Nucleus accumbens (tissue), 56 donors: ENCODE measurements at regions not wholly inside any gene's neighbourhood (a gene's known extent, or its start where the extent isn't known, plus 50 kb on each side); places are given as distances from the start of the nearest gene placed in this dataset.
A peak's percentile ranks its signal among the peaks of the same experiment; 100 is the strongest.

Source experiments
- DNase-seq, 56 donors: peaks; one replicate each; lab custom pipeline; 2025; lab: John Stamatoyannopoulos, UW

- no peak for DNase-seq
These were observed 94.4 kb upstream of the SLC27A6 start for GRCh38 chr5:128870923-128871322.

- no peak for DNase-seq
These were observed 88.5 kb upstream of the SLC27A6 start for GRCh38 chr5:128876569-128877382.

DNA sequence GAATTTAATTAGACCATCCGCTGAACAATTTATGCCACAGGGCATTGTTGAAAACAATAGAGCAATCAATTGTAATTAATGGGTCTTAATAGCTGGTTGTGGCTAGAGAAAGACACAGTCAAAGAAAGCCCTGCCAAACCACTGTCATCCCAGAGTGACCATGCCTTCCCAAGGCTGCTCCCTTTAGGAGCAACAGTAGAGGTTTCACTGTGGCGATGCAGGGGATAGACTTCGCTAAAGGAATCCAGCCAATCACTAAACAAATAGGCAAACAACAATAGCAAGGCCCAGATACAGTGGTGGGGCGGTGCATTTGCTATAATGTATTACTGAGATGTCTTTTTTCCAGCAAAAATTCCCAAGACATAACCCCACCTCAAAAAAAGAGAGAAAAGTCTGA, 87.8 kb upstream of the SLC27A6 start:
- DNase-seq, result no peak

GRCh38 chr5:128881502-128882018, 83.7 kb upstream of the SLC27A6 start:
- no peak for DNase-seq

- no peak for DNase-seq
These were observed 79.5 kb upstream of the SLC27A6 start for GRCh38 chr5:128885649-128886255.

GRCh38 chr5:128895122-128895521, 70.2 kb upstream of the SLC27A6 start:
- no peak for DNase-seq

GRCh38 chr5:128896675-128897074, 68.6 kb upstream of the SLC27A6 start:
- DNase-seq, result no peak

GRCh38 chr5:128903550-128903949, 61.7 kb upstream of the SLC27A6 start:
- no peak for DNase-seq

- no peak for DNase-seq
These were observed 60.3 kb upstream of the SLC27A6 start for GRCh38 chr5:128904805-128905567.

GRCh38 chr5:128905568-128906110, 59.6 kb upstream of the SLC27A6 start:
- DNase-seq, result peak in 12 of 56 donors; percentile 0 to 39 (median 4)

DNA sequence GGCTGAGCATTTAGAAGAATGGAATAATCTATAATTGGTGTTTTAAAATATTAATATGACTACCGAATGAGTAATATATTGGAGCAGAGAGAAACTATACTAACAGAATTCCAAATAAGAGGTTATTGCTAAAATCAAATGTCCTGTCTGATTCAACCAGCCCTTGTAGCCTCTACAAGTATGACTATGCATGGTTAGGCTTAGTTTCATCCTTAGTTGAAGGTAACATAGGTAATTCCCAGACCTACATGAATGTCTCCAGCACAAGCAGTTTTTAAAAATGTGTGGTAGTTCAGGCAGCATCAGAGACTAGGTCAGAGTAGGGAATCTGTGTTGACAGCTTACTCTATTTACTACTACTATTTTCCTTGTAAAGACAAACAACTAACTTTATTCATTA, 51.7 kb upstream of the SLC27A6 start:
- no peak for DNase-seq
